Esophagus squamous epithelium (tissue), 4 donors: ENCODE measurements at regions not wholly inside any gene's neighbourhood (a gene's known extent, or its start where the extent isn't known, plus 50 kb on each side); places are given as distances from the start of the nearest gene placed in this dataset.

Experiments
- CTCF ChIP-seq, 6 experiments: fragments of 450-650 bp in 4 of 6; fragments of 200-600 bp in 2 of 6; sonication (generic) in 2 of 6; IDR thresholded peaks; one replicate each; pipeline ENCODE4 v1.5.1; 2016 to 2019; ENCODE audit warnings: antibody characterized with exemption in 6 of 6, mild to moderate bottlenecking in 4 of 6, moderate library complexity in 4 of 6
- POLR2A ChIP-seq, 4 donors: fragments of 450-650 bp; IDR thresholded peaks; one replicate each; pipeline ENCODE4 v1.6.1; 2017; ENCODE audit warnings: antibody characterized with exemption in 4 of 4, mild to moderate bottlenecking in 4 of 4, moderate library complexity in 3 of 4

DNA sequence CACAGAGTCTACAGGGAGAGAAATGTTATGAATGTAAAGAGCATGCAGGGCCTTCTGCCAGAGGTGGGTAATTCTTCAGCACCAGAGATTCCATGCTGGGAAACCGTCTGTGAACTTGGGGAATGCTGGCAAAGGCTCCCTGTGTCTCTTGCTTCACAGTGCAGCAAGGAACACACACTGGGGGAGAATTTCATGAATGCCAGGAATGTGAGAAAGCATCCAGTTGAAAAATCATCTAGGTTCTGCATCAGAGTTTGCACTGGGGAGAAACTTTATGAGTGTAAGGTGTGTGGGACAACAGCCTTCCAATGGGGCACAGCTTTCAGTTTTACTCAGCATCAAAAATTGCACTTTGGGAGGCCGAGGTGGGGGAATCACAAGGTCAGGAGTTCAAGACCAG, 224.3 kb upstream of the IGFBP3 start:
- no peak for TF ChIP-seq CTCF (IDR thresholded peaks at IDR 0.05)
- TF ChIP-seq POLR2A (IDR thresholded peaks at IDR 0.05) = no peak
